GM18502 (cell line): ENCODE measurements at regions not wholly inside any gene's neighbourhood (a gene's known extent, or its start where the extent isn't known, plus 50 kb on each side); places are given as distances from the start of the nearest gene placed in this dataset.

Source experiments
- ATAC-seq: cut with Tn5 transposase; IDR thresholded peaks from one replicate; pipeline ENCODE4 v1.9.1; 2021; ENCODE audit warnings: mild to moderate bottlenecking; ENCODE audit not compliant: unreplicated experiment, poor library complexity

DNA sequence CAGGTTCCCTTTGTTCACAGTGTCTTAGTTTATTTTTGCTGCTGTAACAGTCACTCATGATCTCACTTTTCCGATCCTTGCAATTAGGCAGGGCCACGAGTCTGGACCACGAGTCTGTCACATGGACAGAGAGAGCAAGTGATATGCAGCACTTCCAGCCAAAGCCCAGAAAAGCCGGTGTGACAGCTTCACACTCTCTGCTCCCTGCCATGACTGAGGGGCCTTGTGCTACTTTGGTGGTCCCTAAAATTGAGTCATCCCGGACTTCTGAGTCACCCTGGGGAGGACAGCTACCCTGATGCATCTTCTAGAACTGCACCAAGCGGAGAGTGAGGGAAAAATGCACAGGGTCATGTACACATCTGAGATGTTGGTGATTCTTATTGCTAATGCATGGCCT lies 179.6 kb downstream of the EFNB2 start:
- no peak for ATAC-seq

DNA sequence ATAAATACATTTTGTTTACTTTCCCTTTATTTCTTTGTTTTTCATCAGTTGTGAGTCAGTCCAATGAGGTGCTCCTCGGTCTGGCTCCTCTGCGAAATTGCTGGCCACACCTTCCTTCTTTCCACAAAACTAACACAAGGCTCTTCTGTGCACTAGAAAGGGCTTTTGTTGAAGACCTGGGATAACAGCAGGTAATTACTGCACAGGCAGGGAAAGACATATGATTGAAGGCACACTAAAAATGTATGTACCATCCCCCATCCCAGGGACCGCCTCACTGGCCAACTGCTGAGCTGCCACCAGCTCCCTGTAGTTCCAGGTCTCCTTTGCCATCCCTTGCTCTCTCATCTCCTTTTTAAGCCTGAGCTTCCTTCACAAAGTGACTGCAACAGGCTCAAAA lies 180.5 kb downstream of the EFNB2 start:
- ATAC-seq, result no peak

DNA sequence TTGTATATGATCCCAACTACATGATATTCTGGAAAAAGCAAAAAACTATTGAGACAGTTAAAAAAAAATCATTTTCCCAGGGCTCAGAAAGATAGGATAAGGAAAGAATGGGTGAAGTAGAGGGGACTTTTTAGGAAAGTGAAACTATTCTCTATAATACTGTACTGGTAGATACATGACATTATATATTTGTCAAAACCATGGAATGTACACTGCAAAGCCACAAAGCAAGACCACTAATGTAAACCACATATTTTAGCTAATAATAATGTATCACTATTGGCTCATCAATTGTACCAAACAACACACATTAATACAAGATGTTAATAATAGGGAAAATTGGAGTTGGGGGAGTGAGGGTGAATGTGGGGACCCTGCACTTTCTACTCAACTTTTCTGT lies 182.6 kb downstream of the EFNB2 start:
- ATAC-seq, result no peak

DNA sequence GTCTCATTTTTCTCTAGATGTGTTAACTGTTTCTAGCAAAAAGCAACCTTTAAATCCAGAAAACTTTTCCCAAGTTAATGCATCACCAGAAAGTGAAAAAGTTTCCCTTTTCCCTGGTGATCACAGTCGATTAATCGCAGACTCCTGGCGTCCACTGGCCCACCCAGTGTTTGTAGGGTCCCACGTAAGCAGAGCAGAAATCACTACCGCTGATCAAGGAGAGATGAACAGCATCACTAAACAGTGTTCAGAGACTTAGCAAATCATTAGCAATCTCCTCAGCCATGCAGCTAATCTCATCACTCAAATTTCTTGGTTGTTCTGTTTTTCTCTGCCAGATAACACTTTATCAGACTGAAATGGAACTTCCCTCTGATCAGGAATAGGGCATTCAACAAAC lies 184.2 kb downstream of the EFNB2 start:
- no peak for ATAC-seq

DNA sequence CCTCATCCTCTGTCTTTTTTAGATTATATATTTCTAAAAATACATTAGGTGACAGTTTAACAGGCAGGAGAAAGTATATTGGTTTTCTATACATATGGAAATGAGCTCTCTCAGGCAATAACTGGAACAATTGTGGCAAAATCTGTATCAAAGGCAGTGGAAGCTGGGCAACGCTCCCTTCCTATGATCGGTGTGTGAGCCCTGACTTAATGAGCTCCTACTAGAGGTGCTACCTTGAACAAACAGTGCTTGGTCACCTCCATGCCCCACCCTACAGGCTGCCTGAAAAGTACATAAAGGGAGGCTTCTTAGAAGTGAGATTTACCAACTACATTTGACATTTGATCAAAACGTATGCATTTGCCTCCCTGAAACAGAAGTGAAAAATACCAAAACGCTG lies 185.3 kb downstream of the EFNB2 start:
- ATAC-seq, result no peak

DNA sequence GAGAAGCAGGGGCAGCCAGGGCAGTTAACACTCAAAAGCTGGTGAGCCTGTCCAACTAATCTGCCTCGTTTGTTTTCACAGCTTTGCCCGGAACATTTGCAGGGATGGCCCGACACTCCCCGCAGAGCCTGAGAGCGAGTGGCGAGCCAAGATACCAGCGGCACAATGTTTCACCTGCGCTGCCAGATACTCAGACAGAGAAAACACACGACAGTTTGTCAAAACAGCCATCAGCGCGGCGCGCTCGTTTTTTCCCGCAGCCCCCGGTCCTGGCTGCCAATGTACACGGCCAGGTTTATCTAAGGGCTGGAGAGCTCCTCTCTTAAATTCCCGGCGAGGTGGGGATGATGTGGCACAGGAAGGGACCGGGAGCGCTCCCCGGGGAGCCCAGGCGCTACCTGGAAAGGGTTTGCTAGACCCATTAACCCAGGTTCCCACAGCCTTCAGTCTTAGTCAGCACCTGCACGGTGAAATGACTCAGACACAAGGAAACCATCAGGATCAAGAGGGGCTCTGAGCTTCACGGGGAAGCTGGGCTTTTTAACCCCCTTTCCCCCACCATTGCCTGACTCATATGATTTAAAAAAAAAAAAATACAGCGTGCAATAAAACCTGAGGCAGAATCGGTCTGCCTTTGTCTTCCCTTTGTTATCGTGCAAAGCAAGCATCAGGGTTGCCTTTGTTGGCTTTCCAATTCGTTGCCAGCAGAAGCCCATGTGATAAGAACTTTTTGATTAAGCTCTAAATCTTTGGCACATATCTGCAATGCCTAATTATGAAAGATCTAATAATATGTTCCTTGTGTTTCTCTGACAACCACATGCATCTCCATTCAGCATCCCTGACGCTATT lies 186.2 kb downstream of the EFNB2 start:
- no peak for ATAC-seq

DNA sequence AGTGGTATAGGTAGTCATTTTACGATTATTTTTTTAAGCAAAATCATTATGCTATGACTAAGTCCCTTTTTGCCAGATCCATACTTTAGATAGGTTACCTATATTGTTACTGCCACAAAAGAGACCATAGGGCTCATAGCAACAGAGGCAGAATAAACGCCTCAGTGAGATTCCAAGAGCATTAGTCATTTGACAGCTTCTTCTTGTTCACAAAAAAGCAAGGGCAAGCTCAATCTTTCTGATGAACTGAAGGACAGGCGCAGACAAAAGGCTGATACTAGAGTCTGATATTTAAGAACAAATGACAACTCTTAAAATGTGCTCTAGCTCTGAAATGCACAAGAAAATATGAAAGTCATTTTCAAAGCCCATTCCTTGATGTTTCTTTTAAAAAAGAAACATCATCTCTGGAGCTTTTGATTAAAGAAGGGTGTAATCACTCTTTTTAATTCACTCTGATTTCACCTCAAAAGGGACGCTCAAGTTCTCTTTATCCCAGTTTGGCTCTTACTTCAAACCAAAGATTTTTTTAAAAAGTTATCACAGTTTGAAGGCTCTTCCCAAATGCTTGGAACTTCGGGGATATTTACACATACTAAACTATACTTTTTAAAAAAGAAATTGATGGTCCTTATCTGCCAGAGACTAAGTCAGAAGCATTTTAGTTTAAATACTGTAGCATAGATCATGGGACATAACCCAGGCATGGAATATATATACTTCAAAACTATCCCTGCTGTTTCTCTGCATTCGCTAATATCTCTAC lies 187.2 kb downstream of the EFNB2 start:
- ATAC-seq, result no peak

DNA sequence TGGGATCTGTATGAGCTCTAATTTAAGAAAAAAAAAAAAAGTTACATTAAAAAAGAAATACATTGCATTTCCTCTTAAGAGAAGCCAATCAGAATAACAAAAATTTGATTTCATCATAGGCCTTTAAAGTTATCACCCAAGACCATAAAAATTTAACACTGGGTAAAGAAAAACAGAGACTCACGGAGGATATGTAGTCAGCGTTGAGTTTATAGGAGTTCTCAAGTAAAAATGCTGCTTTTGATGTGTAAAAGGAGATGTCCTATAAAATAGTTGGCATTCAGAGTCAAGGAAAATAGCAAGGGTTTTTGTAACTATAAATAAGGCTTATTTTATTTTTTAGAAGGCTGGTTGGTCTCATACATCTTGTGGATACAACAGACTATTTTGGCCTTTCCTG lies 191.1 kb downstream of the EFNB2 start:
- ATAC-seq, result no peak

DNA sequence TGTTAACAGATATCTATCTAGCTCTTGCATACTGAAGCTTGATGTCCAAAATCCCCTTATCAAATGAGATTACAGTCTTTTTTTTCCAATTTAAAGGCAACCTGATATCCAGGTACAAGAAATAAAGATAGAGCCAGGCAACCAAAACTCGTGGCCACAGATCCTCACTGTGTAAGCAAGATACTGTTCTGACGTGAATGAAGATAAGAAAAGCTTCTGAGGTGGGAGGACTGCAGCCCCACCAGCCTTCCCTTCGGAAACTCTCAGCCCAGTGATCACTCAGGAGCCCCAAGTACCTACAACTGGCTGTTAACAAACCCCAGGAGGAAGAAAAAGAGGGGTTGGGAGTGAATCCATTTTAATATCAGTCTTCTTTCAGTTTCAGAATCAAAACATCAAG lies 191.6 kb downstream of the EFNB2 start:
- no peak for ATAC-seq

DNA sequence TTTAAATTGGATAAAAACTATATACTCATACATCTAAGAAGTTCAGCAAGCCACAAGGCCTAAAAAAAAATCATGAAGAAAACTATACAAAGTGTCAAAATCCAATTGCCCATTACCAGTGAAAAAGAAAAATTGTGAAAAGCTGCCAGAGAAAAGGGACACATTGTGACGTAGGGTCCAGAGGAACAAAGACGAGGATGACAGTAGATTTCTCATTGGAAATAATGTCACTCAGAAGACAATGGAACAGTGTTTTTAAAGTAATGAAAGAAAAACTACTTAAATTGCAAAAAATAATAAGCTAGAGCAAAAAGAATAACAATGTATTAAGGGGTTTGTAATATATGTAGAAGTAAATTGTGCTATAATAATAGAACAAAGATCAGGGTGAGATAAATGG lies 195.2 kb downstream of the EFNB2 start:
- no peak for ATAC-seq

DNA sequence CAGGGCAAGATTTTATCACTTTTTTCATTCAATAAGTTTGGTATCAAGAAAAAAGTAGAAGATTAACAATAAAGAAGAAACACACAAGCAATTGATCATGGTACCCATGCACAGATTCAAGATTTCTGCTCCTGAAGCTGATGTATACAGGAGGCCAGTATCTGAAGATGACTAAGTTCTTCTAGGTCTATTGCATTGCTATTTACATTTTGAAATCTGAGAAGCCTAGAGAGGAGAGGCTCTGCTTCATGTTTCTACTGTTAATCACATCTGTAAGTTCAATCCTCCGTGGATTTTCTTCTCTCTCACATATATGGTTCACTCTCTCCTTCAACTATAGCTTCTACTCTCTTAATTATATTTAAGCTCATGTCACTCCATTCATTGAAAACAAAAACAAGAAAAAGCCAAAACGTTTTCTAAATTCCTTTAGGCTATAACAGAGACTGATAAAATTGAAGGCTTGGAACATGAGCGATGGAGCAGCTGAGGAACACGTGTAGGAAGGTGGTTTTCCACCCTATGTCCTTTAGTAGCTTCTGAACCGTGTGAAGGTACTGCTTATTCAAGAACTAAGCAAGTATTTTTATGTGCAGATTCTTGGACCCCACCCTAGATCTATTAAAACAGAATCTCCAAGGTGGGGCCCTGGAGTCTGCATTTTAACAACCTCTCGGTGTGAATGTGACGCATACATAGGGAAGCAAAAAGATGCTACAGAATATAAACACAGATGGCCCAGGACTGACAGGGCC lies 198.2 kb downstream of the EFNB2 start:
- ATAC-seq, result no peak

DNA sequence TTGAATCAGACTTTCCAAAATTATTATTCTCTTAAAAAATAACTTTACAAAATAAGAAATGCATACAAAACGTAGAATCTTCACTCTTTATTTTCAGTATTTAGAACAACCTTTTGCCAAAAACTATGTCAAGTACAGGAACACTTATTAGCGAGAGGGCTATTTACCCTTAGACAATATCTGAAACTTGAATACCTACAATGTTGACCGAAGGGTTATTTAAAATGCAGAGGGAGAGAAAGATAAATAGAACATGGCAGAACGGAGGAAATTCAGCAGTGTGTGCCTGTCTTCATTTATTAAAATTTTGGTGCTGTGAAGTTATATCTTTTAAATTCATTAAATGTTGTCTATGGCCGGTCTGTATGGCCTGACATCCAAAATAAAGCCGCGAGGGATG lies 198.8 kb downstream of the EFNB2 start:
- ATAC-seq, result no peak

DNA sequence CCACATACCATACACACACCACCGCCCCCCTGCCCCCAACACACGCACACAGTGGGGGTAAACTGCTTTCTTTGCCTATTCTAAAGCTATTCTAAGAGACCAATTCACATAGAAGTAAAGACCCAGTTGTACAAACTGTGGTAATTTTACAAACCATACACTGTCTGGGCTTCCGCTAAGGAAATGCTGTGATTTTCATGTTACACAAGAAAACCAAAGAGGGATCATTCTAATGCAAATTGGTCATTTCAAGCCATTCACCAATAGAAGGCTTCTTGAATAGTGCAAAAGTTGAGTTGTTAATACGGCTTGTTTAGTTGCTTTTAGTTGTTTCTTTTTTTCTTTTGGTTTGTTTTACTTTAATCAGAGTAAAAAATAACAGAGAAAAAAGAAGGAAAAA lies 202.8 kb downstream of the EFNB2 start:
- ATAC-seq, result no peak

DNA sequence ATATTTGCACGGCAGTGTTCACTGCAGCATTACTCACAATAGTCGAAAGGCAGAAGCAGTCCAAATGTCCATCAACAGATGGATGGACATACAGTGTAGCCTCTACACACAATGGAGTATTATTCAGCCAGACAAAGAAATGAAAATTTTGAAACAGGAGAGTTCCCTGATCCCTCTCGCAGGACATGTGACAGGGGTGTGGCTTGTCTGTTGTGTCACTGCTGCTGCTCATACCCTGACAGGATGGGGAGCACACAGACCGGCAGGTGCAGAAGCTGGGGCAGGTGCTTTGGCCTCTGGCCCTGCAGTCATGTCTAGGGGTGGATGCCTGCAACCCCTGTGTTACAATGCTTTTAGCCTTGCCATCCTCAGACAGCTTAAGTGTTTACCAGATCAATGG lies 204.3 kb downstream of the EFNB2 start:
- ATAC-seq, result no peak

DNA sequence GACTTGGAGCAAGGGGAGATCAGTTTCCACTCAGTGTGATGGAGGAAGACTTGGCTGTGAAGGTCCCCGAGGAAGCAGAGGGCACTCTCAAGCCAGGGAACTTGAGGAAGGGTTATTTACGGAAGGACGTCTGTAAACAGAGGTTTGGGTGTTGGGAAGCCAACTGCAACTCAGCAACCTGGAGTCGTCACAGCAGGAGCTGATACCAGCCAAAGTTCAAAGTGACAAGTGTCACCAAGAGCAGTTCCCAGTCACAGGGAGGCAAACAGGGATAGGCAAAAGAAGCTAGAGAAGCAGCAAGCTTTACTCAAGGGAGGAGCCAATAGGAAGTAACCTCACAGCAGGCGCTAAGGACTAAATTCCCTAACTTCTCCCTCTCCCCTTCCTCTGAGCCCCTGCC lies 205.5 kb downstream of the EFNB2 start:
- ATAC-seq, result no peak

DNA sequence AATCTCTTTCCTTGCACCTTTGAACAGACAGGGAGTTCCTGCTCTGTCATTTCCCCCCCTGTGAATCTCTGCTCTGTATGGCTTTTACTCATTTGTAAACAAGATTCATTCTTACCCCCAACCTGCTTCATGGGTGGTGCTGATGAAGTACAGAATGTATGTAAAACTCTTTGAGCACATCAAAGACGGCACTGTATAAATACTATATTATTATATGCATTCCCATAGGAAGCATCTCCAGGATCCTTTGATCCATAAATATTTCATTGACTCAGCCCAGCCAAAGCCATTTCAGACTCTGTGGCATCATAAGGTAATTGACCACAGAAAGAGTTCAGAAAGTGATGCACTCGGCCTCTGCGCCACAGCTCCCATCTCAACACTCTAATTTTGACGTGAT lies 208.7 kb downstream of the EFNB2 start:
- ATAC-seq, result no peak

DNA sequence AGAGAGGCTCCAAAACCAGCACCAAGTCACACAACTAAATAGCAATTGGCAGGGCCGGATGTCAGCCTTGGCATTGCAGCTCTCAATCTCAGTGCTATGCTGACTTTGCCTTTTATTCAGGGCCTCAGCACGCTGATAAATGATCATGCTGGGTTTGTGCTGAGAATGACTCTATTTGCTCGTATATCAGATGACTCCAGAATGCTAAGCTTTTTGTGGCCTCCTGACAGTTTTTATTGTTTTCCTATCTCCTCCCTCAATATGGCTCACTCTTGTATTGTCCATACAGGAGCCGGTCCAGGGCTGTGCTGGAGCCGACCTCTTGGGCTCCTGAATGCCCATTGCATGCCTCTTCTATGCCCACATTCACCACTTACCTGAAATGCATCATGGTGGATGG lies 211.0 kb downstream of the EFNB2 start:
- ATAC-seq, result no peak

DNA sequence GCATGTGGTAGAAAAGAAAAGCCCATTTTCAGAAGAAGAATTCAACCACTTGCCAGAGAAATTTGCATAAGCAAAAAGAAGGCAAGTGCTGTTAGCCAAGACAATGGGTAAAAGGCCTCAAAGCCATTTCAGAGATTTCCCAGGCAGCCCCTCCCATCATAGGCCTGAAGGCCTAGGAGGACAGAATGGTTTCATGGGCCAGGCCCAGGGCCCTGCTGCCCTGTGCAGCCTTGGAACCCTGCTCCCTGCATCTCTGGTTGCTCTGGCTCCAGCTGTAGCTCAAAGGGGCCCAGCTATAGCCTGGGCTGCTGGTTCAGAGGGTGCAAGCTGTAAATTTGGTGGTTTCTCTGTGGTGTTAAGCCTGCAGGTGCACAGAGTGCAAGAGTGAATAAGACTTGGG lies 212.8 kb downstream of the EFNB2 start:
- ATAC-seq, result no peak

DNA sequence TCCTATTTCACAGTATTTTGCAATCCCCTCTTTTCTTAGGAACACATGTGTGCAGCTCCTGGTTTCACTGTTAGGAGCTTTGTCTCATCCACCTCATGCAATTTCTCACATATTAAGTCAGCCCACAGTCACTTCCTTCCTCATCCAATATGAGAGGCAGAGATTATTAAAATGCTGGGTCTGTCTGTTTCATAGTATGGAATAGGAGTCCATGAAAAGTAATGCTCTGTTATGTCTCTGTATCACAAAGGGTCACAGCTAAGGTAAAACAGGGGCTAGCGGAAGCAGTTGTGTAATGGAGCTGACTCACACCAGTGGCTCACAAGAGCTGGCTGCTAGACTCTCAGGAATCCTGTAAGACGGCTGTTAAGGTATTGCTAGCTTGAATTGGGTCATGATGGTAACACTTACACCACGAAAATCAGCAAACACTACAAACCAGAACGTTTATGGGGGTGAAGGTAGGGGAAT lies 216.5 kb downstream of the EFNB2 start:
- ATAC-seq, result no peak

DNA sequence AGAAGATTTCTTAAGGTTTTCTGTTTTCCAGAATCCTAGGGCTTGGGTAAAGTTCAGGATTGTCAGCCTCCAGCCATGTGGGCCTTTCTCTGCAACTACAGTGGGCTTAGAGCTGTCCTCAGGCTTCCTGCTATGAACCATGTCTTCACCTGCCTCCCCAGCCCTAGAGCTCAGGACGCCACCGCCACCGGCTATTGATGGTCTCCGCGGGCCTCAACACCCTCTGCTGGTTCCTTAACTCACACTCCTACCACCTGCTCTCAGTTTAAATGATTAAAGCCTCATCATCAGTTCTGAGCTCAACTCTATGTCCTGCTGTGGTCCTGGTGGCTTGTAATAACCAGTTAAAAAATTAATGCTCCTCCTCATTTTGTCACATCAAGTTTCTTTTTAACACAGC lies 221.0 kb downstream of the EFNB2 start:
- ATAC-seq, result no peak

DNA sequence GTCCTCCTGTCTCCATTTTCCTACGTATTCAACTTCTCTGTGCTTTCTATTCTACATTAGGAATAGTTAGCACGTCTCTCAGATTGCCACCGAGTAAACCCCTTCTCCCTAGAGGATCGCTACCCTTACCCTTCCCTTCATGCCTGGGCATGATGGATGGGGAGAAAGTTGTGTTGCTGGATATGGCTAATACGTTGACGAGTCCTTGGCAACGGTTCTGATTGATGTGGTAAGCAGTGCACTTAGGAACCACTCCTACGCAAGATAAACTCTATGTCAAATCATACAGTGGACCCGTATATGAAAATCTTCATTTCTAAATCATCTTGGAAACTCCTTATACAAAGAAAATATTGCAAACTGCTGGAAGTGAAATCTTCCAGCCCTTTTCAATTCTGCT lies 224.5 kb downstream of the EFNB2 start:
- no peak for ATAC-seq
